Parathyroid adenoma (tissue), 2 donors: ENCODE measurements at regions not wholly inside any gene's neighbourhood (a gene's known extent, or its start where the extent isn't known, plus 50 kb on each side); places are given as distances from the start of the nearest gene placed in this dataset.

Experiments used
- H2AFZ ChIP-seq: fragments of 300-600 bp; sonication (generic); one replicate; pipeline ENCODE4 v1.7.0; 2017; ENCODE audit warnings: antibody characterized with exemption, mild to moderate bottlenecking
- H3K27ac ChIP-seq: fragments of 300-600 bp; sonication (generic); one replicate; pipeline ENCODE4 v1.7.0; 2017
- H3K27me3 ChIP-seq: fragments of 300-600 bp; sonication (generic); one replicate; pipeline ENCODE4 v1.7.0; 2017; ENCODE audit warnings: low read length; ENCODE audit not compliant: control insufficient read depth, insufficient read depth
- H3K36me3 ChIP-seq: fragments of 300-600 bp; sonication (generic); one replicate; pipeline ENCODE4 v1.7.0; 2017; ENCODE audit warnings: low read length; ENCODE audit not compliant: control insufficient read depth, insufficient read depth
- H3K4me1 ChIP-seq: fragments of 300-600 bp; sonication (generic); one replicate; pipeline ENCODE4 v1.7.0; 2017; ENCODE audit warnings: control low read depth
- H3K4me2 ChIP-seq: fragments of 300-600 bp; sonication (generic); one replicate; pipeline ENCODE4 v1.7.0; 2017; ENCODE audit warnings: low read length
- H3K4me3 ChIP-seq: fragments of 300-600 bp; sonication (generic); one replicate; pipeline ENCODE4 v1.7.0; 2017; ENCODE audit warnings: low read depth, low read length
- H3K79me2 ChIP-seq: fragments of 300-600 bp; sonication (generic); one replicate; pipeline ENCODE4 v1.7.0; 2017; ENCODE audit warnings: control low read depth
- H3K9ac ChIP-seq: fragments of 300-600 bp; sonication (generic); one replicate; pipeline ENCODE4 v1.7.0; 2017; ENCODE audit warnings: mild to moderate bottlenecking
- H3K9me3 ChIP-seq: fragments of 300-600 bp; sonication (generic); one replicate; pipeline ENCODE4 v1.7.0; 2017; ENCODE audit warnings: low read length; ENCODE audit not compliant: control insufficient read depth
- TF ChIP-seq, protein P1 (sequence below): fragments of 300-600 bp; sonication (generic); IDR thresholded peaks from one replicate; pipeline ENCODE4 v1.7.0; 2017; ENCODE audit warnings: antibody characterized with exemption, mild to moderate bottlenecking
- donor health status: primary hyperparathyroidism.

DNA sequence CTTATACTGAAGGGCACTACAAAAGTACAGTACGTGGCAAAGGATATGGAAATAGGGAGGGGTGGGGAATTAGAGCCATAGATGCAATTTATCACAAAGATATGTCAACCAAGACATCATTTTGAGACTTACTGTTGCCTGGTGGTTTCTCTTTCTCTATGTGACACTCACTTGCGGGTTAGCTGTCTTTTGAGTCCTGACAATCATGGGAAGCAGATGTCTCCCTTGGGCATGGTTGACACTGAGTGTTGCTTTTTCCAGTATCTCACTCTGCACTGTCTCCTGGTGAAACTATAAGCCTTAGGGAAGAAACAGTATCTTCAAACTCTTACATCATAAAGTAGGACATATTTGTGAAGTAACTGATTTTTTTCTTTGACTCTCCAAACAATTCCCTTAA lies 383.5 kb upstream of the LCORL start:
- Histone ChIP-seq H3K4me2 (no peak overlapping the region), H2AFZ (no peak overlapping the region), H3K79me2 (no peaks in the 10 kb centered on the region), H3K27me3 (no peaks in the 10 kb centered on the region), H3K4me1 (no peaks in the 10 kb centered on the region), H3K9me3 (no peaks in the 10 kb centered on the region), H3K4me3 (no peak overlapping the region), H3K36me3 (no peaks in the 10 kb centered on the region), H3K9ac (no peak overlapping the region), H3K27ac (no peak overlapping the region)
- TF ChIP-seq, protein P1, sequence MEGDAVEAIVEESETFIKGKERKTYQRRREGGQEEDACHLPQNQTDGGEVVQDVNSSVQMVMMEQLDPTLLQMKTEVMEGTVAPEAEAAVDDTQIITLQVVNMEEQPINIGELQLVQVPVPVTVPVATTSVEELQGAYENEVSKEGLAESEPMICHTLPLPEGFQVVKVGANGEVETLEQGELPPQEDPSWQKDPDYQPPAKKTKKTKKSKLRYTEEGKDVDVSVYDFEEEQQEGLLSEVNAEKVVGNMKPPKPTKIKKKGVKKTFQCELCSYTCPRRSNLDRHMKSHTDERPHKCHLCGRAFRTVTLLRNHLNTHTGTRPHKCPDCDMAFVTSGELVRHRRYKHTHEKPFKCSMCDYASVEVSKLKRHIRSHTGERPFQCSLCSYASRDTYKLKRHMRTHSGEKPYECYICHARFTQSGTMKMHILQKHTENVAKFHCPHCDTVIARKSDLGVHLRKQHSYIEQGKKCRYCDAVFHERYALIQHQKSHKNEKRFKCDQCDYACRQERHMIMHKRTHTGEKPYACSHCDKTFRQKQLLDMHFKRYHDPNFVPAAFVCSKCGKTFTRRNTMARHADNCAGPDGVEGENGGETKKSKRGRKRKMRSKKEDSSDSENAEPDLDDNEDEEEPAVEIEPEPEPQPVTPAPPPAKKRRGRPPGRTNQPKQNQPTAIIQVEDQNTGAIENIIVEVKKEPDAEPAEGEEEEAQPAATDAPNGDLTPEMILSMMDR = no peak

DNA sequence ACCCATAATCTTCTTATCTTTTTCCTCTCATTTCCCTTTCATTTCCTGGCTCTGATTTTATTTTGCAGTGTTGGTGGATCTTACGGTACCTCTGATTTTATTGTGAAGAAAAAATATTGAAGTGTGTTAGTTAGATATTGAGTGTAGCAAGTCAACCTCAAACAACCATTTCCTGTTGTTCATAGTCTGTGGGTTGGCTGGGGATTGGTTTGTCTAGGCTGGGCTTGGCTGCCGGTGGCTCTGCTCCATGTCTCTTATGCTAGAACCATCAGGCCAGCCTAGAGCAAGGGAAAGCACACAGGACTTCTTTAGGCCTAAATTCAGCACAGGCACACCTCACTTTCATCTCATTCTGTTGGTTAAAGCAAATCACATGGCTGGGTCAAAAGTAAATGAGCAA lies 383.1 kb upstream of the LCORL start:
- Histone ChIP-seq H3K27me3 (no peaks in the 10 kb centered on the region), H3K36me3 (no peaks in the 10 kb centered on the region), H3K4me2 (no peak overlapping the region), H3K9me3 (no peaks in the 10 kb centered on the region), H3K79me2 (no peaks in the 10 kb centered on the region), H3K9ac (no peak overlapping the region), H3K4me3 (no peak overlapping the region), H3K4me1 (no peaks in the 10 kb centered on the region), H3K27ac (no peak overlapping the region), H2AFZ (no peak overlapping the region)
- TF ChIP-seq, protein P1 = no peak

DNA sequence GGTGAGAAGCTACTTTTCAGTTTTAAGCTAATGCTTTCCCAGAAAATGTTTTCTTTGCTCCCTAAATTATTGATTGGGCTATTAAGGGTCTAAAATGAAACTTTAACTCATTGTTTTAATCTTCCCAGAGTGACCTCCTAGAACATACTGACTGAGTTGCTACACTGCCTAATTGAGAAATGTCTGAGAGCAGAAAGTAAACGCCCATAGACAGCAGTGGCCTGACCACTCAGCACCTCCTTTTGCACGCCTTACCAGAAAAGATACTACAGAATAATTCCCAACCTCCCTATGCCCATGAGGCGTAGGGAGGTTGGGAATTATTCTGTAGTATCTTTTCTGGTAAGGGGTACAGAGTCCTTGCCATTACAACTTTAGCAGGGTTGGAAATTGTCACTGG lies 381.8 kb upstream of the LCORL start:
- Histone ChIP-seq H3K4me1 (no peaks in the 10 kb centered on the region), H3K27me3 (no peaks in the 10 kb centered on the region), H3K79me2 (no peaks in the 10 kb centered on the region), H3K27ac (no peak overlapping the region), H3K9me3 (no peaks in the 10 kb centered on the region), H2AFZ (no peak overlapping the region), H3K36me3 (no peaks in the 10 kb centered on the region), H3K4me2 (no peak overlapping the region), H3K4me3 (no peak overlapping the region), H3K9ac (no peak overlapping the region)
- TF ChIP-seq, protein P1 = no peak

DNA sequence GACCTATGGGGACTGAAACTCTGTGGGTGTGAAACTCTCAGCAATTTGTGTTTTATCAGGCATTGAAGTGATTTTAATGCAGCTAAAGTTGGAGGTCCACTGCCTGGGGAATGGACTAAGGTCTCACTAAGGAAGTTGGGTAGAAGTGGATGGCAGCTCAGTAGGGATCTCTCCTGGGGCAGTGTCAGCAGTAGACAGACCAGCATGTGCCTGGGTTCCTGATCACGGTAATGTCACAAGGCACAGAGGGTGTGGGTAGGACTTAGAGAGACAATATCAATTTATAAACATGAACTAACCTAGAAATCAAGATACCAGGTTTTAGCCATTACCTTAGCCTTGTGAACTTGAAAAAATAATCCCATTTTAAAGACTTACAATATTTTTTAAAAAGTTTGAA lies 380.3 kb upstream of the LCORL start:
- Histone ChIP-seq H3K4me2 (no peak overlapping the region), H3K9me3 (no peaks in the 10 kb centered on the region), H3K4me1 (no peaks in the 10 kb centered on the region), H3K27me3 (no peaks in the 10 kb centered on the region), H3K9ac (no peak overlapping the region), H2AFZ (no peak overlapping the region), H3K27ac (no peak overlapping the region), H3K79me2 (no peaks in the 10 kb centered on the region), H3K4me3 (no peak overlapping the region), H3K36me3 (no peaks in the 10 kb centered on the region)
- TF ChIP-seq, protein P1 = no peak

DNA sequence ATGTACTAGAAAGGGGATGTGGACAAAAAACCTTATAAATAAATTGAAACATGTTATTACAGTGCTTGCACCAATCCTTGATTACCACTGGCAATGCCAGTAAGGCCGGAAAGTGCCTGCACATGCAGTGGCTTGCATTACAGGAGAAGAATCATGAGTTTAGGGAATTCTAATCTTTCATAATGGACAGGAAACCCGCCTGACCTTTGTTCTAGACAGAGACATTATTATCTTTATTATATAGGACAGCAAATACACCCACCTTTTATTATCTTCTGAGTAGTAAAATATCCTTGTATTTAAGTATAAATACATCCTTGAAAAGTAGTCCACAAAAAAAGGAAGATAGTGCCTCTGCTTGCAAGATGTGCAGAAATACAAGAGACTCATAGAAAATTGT lies 379.9 kb upstream of the LCORL start:
- Histone ChIP-seq H3K4me1 (no peaks in the 10 kb centered on the region), H3K27me3 (no peaks in the 10 kb centered on the region), H3K4me2 (no peak overlapping the region), H3K9ac (no peak overlapping the region), H2AFZ (no peak overlapping the region), H3K36me3 (no peaks in the 10 kb centered on the region), H3K4me3 (no peak overlapping the region), H3K9me3 (no peaks in the 10 kb centered on the region), H3K27ac (no peak overlapping the region), H3K79me2 (no peaks in the 10 kb centered on the region)
- TF ChIP-seq, protein P1 = no peak
